ENCODE measurements at regions not wholly inside any gene's neighbourhood (a gene's known extent, or its start where the extent isn't known, plus 50 kb on each side); places are given as distances from the start of the nearest gene placed in this dataset.
A peak's percentile ranks its signal among the peaks of the same experiment; 100 is the strongest.

DNA sequence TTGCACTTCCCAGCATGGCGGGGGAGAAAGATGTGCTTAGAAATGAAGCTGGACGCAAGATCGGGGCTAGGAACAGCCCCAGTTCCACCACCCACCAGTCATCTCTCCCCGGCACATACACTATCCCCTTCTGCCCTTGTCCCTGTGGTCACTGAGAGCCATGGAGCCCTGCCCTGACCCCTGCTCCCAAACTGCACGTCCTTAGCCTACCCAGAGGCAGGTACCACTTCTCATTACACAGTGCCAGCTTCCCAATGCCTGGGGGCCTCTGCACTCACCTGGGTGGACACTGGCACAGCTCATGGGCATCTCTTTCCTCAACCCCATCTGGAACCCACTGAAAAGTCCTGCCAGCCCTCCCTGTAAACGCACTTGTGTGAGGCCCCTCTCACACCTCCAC, 139.3 kb upstream of the PRR20G start:
- H4K8ac ChIP-seq (ENCODE audit: low read depth in 2 of 2, low read length in 2 of 2), result no peak overlapping the region
- H2BK5ac ChIP-seq (ENCODE audit: low read depth, low read length, poor library complexity, severe bottlenecking), result no peak overlapping the region
- no peak for TF ChIP-seq RAD21 (IDR thresholded peaks at IDR 0.05; ENCODE audit: low read length)
- TF ChIP-seq RCOR1 (IDR thresholded peaks at IDR 0.05; ENCODE audit: insufficient replicate concordance, low read length), result no peak
- TF ChIP-seq, protein P1, sequence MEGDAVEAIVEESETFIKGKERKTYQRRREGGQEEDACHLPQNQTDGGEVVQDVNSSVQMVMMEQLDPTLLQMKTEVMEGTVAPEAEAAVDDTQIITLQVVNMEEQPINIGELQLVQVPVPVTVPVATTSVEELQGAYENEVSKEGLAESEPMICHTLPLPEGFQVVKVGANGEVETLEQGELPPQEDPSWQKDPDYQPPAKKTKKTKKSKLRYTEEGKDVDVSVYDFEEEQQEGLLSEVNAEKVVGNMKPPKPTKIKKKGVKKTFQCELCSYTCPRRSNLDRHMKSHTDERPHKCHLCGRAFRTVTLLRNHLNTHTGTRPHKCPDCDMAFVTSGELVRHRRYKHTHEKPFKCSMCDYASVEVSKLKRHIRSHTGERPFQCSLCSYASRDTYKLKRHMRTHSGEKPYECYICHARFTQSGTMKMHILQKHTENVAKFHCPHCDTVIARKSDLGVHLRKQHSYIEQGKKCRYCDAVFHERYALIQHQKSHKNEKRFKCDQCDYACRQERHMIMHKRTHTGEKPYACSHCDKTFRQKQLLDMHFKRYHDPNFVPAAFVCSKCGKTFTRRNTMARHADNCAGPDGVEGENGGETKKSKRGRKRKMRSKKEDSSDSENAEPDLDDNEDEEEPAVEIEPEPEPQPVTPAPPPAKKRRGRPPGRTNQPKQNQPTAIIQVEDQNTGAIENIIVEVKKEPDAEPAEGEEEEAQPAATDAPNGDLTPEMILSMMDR (conservative IDR thresholded peaks at IDR 0.05; ENCODE audit: low read depth, low read length), result no peak
- no peak for TF ChIP-seq CHD1 (IDR thresholded peaks at IDR 0.05; ENCODE audit: low read depth, low read length)
- TF ChIP-seq BHLHE40 (IDR thresholded peaks at IDR 0.05; ENCODE audit: low read depth, low read length), result no peak
- TF ChIP-seq SMC3 (IDR thresholded peaks at IDR 0.05; ENCODE audit: low read depth, low read length), result no peak
- TF ChIP-seq NFE2L2 (IDR thresholded peaks at IDR 0.05; ENCODE audit: low read depth, low read length), result no peak
- no peak for TF ChIP-seq MAFK (IDR thresholded peaks at IDR 0.05; ENCODE audit: low read depth, low read length)
- no peak for TF ChIP-seq CEBPB (IDR thresholded peaks at IDR 0.05; ENCODE audit: low read depth, low read length)
- TF ChIP-seq, protein P2, sequence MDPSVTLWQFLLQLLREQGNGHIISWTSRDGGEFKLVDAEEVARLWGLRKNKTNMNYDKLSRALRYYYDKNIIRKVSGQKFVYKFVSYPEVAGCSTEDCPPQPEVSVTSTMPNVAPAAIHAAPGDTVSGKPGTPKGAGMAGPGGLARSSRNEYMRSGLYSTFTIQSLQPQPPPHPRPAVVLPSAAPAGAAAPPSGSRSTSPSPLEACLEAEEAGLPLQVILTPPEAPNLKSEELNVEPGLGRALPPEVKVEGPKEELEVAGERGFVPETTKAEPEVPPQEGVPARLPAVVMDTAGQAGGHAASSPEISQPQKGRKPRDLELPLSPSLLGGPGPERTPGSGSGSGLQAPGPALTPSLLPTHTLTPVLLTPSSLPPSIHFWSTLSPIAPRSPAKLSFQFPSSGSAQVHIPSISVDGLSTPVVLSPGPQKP (IDR thresholded peaks at IDR 0.05; ENCODE audit: borderline replicate concordance, low read depth, low read length), result no peak
- no peak for TF ChIP-seq POLR2A (IDR thresholded peaks at IDR 0.05; ENCODE audit: low read depth, low read length)
- no peak for TF ChIP-seq RFX5 (IDR thresholded peaks at IDR 0.05; ENCODE audit: low read depth, low read length)
- no peak overlapping the region for H2AK5ac ChIP-seq (ENCODE audit: low read depth, low read length)
- no peak overlapping the region for H3K4ac ChIP-seq (ENCODE audit: low read depth, low read length)
- no peak for ATAC-seq (ENCODE audit: low read depth)
- H2AK9ac ChIP-seq (replicated peaks; ENCODE audit: low read depth, low read length, poor library complexity), result no peak overlapping the region
- peaks cover 33% of the 10 kb centered on the region for H3K27me3 ChIP-seq (ENCODE audit: control insufficient read depth, insufficient read depth, low read length)
- H3K4me3 ChIP-seq (ENCODE audit: insufficient read depth, low read depth, low read length), result no peak overlapping the region
- peak overlapping the region; percentile 43 for H2AFZ ChIP-seq (replicated peaks; ENCODE audit: low read length, poor library complexity)
- no peak overlapping the region for H3K18ac ChIP-seq (ENCODE audit: low read depth, low read length)
- no peak overlapping the region for H4K5ac ChIP-seq (ENCODE audit: low read depth, low read length)
- H2BK120ac ChIP-seq (ENCODE audit: low read depth, low read length), result no peak overlapping the region
- BruUV-seq (replicated peaks), result no TSS peak
- no peak overlapping the region for H2BK20ac ChIP-seq (ENCODE audit: low read depth, low read length)
- dilution Hi-C loops (cut with HindIII; ENCODE audit: low sequenced_read_pairs, unreplicated experiment) (no loop called here), intact Hi-C loops (cut with micrococcal nuclease) (no loop called here), in situ Hi-C loops (cut with MboI; ENCODE audit: low sequenced_read_pairs) (no loop called here)
- no peak overlapping the region for H3K14ac ChIP-seq (replicated peaks; ENCODE audit: low read depth, low read length)
- WGBS, 2 experiments (ENCODE audit: extremely low coverage in 2 of 2, insufficient read length in 1 of 2), result 40% methylated on average over 2 of the region's 6 CpGs; no CpG with 5 or more reads in 1 of the 2 experiments
- H2BK15ac ChIP-seq (ENCODE audit: low read depth, low read length), result no peak overlapping the region
- no peak for DNase-seq
- H3K4me2 ChIP-seq (ENCODE audit: low read depth, low read length), result no peak overlapping the region
- CTCF ChIA-PET, result no interaction called here
- no peak overlapping the region for H3K56ac ChIP-seq (ENCODE audit: extremely low read depth, insufficient read depth, low read length)
- H3K9ac ChIP-seq (ENCODE audit: low read depth, low read length), result no peak overlapping the region
- H3K27ac ChIP-seq (ENCODE audit: insufficient read depth, low read length), result no peak overlapping the region
- no peaks in the 10 kb centered on the region for H3K36me3 ChIP-seq (ENCODE audit: control insufficient read depth, insufficient read depth, low read length)
- no peaks in the 10 kb centered on the region for H3K79me1 ChIP-seq (ENCODE audit: low read depth in 1 of 2, low read length in 2 of 2)
- H4K20me1 ChIP-seq (ENCODE audit: insufficient read depth, low read length), result no peaks in the 10 kb centered on the region
- no peaks in the 10 kb centered on the region for H3K9me1 ChIP-seq (ENCODE audit: insufficient read depth, low read length)
- H3K4me1 ChIP-seq (ENCODE audit: control insufficient read depth, insufficient read depth, low read length), result no peaks in the 10 kb centered on the region
- no peaks in the 10 kb centered on the region for H3K9me3 ChIP-seq (ENCODE audit: control insufficient read depth, insufficient read depth, low read length)
- POLR2A ChIA-PET (ENCODE audit: unreplicated experiment), result no interaction called here
- H3K23ac ChIP-seq (ENCODE audit: low read depth, low read length), result no peak overlapping the region
- no peak overlapping the region for H4K91ac ChIP-seq (ENCODE audit: insufficient read depth, low read depth, low read length)

Data from IMR-90 (cell line).